Lower leg skin (tissue), 3 donors: ENCODE measurements at regions not wholly inside any gene's neighbourhood (a gene's known extent, or its start where the extent isn't known, plus 50 kb on each side); places are given as distances from the start of the nearest gene placed in this dataset.

ENCODE experiments used
- POLR2A ChIP-seq, 2 donors: fragments of 450-650 bp; IDR thresholded peaks; one replicate each; pipeline ENCODE4 v1.6.1; 2016 to 2017; ENCODE audit warnings: antibody characterized with exemption in 2 of 2, mild to moderate bottlenecking in 1 of 2, moderate library complexity in 1 of 2
- TF ChIP-seq, protein P1 (sequence below), 3 donors: fragments of 450-650 bp; IDR thresholded peaks; one replicate each; pipeline ENCODE4 v1.5.1; 2016; ENCODE audit warnings: antibody characterized with exemption in 3 of 3, mild to moderate bottlenecking in 3 of 3, moderate library complexity in 2 of 3

DNA sequence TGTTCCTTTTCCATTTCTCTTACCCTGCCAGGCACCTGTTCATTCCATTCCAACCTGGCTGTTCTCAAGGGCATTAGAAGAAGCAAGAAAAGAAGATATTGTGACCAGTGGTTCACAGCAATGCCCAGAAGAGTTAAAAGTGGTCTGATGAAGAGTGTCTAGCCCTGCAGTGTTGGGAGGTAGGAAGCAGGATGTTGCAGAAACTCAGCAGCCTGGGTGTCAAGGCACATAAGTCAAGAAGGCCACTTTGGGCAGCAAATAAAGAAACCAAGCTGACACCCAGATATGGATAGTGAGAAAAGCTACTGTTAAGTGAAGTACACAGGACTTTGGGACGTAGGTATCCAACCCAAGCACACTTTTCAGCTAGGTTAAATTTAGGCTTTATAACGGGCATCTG, 199.9 kb upstream of the SATB1 start:
- TF ChIP-seq, protein P1, sequence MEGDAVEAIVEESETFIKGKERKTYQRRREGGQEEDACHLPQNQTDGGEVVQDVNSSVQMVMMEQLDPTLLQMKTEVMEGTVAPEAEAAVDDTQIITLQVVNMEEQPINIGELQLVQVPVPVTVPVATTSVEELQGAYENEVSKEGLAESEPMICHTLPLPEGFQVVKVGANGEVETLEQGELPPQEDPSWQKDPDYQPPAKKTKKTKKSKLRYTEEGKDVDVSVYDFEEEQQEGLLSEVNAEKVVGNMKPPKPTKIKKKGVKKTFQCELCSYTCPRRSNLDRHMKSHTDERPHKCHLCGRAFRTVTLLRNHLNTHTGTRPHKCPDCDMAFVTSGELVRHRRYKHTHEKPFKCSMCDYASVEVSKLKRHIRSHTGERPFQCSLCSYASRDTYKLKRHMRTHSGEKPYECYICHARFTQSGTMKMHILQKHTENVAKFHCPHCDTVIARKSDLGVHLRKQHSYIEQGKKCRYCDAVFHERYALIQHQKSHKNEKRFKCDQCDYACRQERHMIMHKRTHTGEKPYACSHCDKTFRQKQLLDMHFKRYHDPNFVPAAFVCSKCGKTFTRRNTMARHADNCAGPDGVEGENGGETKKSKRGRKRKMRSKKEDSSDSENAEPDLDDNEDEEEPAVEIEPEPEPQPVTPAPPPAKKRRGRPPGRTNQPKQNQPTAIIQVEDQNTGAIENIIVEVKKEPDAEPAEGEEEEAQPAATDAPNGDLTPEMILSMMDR (IDR thresholded peaks at IDR 0.05) = no peak
- TF ChIP-seq POLR2A (IDR thresholded peaks at IDR 0.05) = no peak
